ENCODE measurements at regions not wholly inside any gene's neighbourhood (a gene's known extent, or its start where the extent isn't known, plus 50 kb on each side); places are given as distances from the start of the nearest gene placed in this dataset.

GRCh38 chr1:38194472-38194871 lies 147.9 kb upstream of the POU3F1 start:
- no peak overlapping the region for H2BK120ac ChIP-seq (ENCODE audit: low read depth, low read length, poor library complexity, severe bottlenecking)
- H3K9me3 ChIP-seq (ENCODE audit: control insufficient read depth, low read depth, low read length): no peaks in the 10 kb centered on the region
- H2BK15ac ChIP-seq (ENCODE audit: low read depth, low read length): no peak overlapping the region
- H3K56ac ChIP-seq (ENCODE audit: insufficient read length, low read depth, low read length): no peak overlapping the region
- no peak overlapping the region for H2BK5ac ChIP-seq (ENCODE audit: insufficient read length, low read length)
- no peak overlapping the region for H2AK5ac ChIP-seq (ENCODE audit: insufficient read length, low read length)
- Mint-ChIP-seq H3K36me3 (ENCODE audit: insufficient read depth in 1 of 3, low read depth in 3 of 3) (peaks cover 0 to 7% (median 0%) of the 10 kb centered on the region in 3 experiments; a peak in 3 of 7 replicates), H3K4me1 (peaks cover 4 to 11% of the 10 kb centered on the region in 2 experiments; a peak in 2 of 4 replicates), H3K9me3 (peaks cover 4 to 7% of the 10 kb centered on the region in 2 experiments), H3K27ac (no peak overlapping the region), H3K27me3 (ENCODE audit: low read depth) (peaks cover 5% of the 10 kb centered on the region; the same call in 1 of the 2 replicates), H3K4me3 (no peak overlapping the region)
- H3K18ac ChIP-seq (ENCODE audit: insufficient read length, low read depth, low read length): no peak overlapping the region
- H3K23me2 ChIP-seq (ENCODE audit: insufficient read length, low read depth, low read length, poor library complexity, severe bottlenecking): no peaks in the 10 kb centered on the region
- no peak overlapping the region for H3K9ac ChIP-seq (ENCODE audit: extremely low read depth, insufficient read length, low read length)
- H3K79me2 ChIP-seq (ENCODE audit: insufficient read depth, low read length): no peaks in the 10 kb centered on the region
- no peaks in the 10 kb centered on the region for H3K27me3 ChIP-seq (ENCODE audit: insufficient read depth, low read length)
- no peak for DNase-seq
- H3K4ac ChIP-seq (ENCODE audit: low read depth, low read length): no peak overlapping the region
- no peak overlapping the region for H2AFZ ChIP-seq (ENCODE audit: low read length)
- H3K4me2 ChIP-seq (ENCODE audit: insufficient read depth, insufficient read length, low read length): no peak overlapping the region
- H3T11ph ChIP-seq (ENCODE audit: low read length): no peak overlapping the region
- H3K79me1 ChIP-seq (ENCODE audit: insufficient read depth, low read depth, low read length, poor library complexity, severe bottlenecking): no peaks in the 10 kb centered on the region
- H3K23ac ChIP-seq (ENCODE audit: insufficient read length, low read depth, low read length): no peak overlapping the region
- H4K20me1 ChIP-seq (ENCODE audit: control insufficient read depth, insufficient read depth, insufficient read length): no peaks in the 10 kb centered on the region
- no peak overlapping the region for H4K8ac ChIP-seq (replicated peaks; ENCODE audit: insufficient read length, low read depth, low read length)
- no peak overlapping the region for H4K91ac ChIP-seq (ENCODE audit: insufficient read length, low read depth, low read length)
- H3K14ac ChIP-seq (ENCODE audit: insufficient read depth, low read length): no peak overlapping the region; the same call in 1 of the 2 replicates
- H3K27ac ChIP-seq (ENCODE audit: insufficient read length, low read depth, low read length): no peak overlapping the region
- WGBS (ENCODE audit: extremely low coverage, insufficient read length, low lambda C conversion rate): no CpG with 5 or more reads among the region's 6 CpGs
- TF ChIP-seq CTCF (conservative IDR thresholded peaks at IDR 0.05): no peak
- H4K5ac ChIP-seq (ENCODE audit: insufficient read length, low read depth, low read length): no peak overlapping the region
- H3K4me1 ChIP-seq (ENCODE audit: insufficient read depth, low read length): no peaks in the 10 kb centered on the region
- H2BK12ac ChIP-seq (ENCODE audit: insufficient read length, low read depth, low read length): no peak overlapping the region
- H2BK20ac ChIP-seq (ENCODE audit: low read depth, low read length, poor library complexity, severe bottlenecking): no peak overlapping the region

Data from H9 (cell line).